WTC11 (cell line): ENCODE measurements at regions not wholly inside any gene's neighbourhood (a gene's known extent, or its start where the extent isn't known, plus 50 kb on each side); places are given as distances from the start of the nearest gene placed in this dataset.

Experiments
- CTCF ChIP-seq: fragments of 200-600 bp; IDR thresholded peaks from 2 replicates; pipeline ENCODE4 v1.8.0; 2022; ENCODE audit warnings: antibody characterized with exemption
- NR3C1 ChIP-seq: sonication (generic); formaldehyde crosslinking; conservative IDR thresholded peaks from 2 replicates; pipeline ENCODE4 v1.8.1; 2023; ENCODE audit warnings: low read depth, mild to moderate bottlenecking, missing genetic modification reagents
- OVOL2 ChIP-seq: fragments of 250-450 bp; sonication (Bioruptor Pico); IDR thresholded peaks from 2 replicates; pipeline ENCODE4 v1.9.0; 2021; ENCODE audit warnings: mild to moderate bottlenecking, borderline replicate concordance
- SP1 ChIP-seq: sonication (generic); formaldehyde crosslinking; conservative IDR thresholded peaks from 2 replicates; pipeline ENCODE4 v1.8.1; 2022; ENCODE audit warnings: missing genetic modification reagents
- TF ChIP-seq, protein P1 (sequence below): sonication (generic); formaldehyde crosslinking; IDR thresholded peaks from 2 replicates; pipeline ENCODE4 v1.8.0; 2022; ENCODE audit warnings: mild to moderate bottlenecking, missing genetic modification reagents

DNA sequence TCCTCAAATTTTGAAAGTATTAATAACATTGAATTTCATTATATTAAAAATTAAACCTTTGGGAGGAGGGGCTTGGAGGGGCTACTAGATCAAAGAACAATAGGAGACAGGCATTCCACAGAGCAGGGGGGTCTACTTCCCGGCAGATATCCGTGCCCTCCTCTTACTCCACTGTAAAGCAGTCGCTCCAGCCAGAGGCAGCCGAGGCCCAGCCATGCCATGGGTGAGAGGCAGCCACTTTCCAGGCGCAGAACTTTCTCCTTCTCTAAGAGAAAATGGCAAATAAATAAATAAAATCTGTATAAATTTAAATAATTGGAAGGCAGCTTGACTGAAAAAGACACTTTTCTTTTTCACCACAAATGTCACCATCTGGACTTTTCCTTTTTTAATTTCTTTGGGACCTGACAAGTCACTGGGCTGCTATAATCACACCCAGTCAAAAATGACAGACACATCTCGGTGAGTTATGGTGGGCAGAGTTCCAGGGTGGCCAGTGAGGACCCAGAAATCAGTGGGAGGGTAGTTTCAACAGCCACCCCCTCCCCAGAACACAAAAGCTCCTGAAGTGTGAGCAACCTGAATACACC lies 302.2 kb upstream of the SMARCA2 start:
- no peak for TF ChIP-seq CTCF
- TF ChIP-seq SP1 (CRISPR knock-in tag): no peak
- no peak for TF ChIP-seq OVOL2 (CRISPR knock-in tag)
- TF ChIP-seq, protein P1, sequence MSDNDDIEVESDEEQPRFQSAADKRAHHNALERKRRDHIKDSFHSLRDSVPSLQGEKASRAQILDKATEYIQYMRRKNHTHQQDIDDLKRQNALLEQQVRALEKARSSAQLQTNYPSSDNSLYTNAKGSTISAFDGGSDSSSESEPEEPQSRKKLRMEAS (CRISPR knock-in tag): no peak
- no peak for TF ChIP-seq NR3C1 (CRISPR knock-in tag)
